ENCODE measurements at regions not wholly inside any gene's neighbourhood (a gene's known extent, or its start where the extent isn't known, plus 50 kb on each side); places are given as distances from the start of the nearest gene placed in this dataset.

DNA sequence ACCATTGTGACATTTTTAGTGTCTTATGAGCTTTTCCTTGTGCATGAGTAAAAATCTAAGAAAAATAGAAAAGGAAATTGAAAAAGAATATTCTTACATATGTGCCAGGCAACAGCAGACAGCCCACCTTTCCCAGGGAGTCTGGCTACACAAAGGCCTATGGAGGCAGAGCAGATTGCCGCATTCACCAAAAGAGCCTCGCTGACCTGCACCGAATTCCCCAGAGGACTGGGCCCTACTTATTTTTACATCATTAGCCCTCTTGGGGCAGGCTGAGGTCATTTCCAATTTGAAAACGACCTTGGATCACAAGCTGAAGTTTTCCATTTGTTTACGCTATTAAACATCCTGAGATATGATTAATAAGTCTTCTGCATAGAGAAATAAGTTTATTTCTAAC, 66.2 kb upstream of the WDR41 start:
- H3K36me3 ChIP-seq (ENCODE audit: insufficient read depth, low read length), result no peaks in the 10 kb centered on the region
- no peak overlapping the region for H3K4me3 ChIP-seq (ENCODE audit: low read length)
- Mint-ChIP-seq H3K4me3 (no peak overlapping the region), H3K4me1 (ENCODE audit: low read depth) (no peaks in the 10 kb centered on the region), H3K27ac (no peak overlapping the region), H3K36me3 (ENCODE audit: low read depth) (no peaks in the 10 kb centered on the region), H3K27me3 (no peaks in the 10 kb centered on the region), H3K9me3 (no peaks in the 10 kb centered on the region)
- no peaks in the 10 kb centered on the region for H3K27me3 ChIP-seq (ENCODE audit: control insufficient read depth in 1 of 2, insufficient read depth in 2 of 2, low read length in 2 of 2)
- TF ChIP-seq, protein P1, sequence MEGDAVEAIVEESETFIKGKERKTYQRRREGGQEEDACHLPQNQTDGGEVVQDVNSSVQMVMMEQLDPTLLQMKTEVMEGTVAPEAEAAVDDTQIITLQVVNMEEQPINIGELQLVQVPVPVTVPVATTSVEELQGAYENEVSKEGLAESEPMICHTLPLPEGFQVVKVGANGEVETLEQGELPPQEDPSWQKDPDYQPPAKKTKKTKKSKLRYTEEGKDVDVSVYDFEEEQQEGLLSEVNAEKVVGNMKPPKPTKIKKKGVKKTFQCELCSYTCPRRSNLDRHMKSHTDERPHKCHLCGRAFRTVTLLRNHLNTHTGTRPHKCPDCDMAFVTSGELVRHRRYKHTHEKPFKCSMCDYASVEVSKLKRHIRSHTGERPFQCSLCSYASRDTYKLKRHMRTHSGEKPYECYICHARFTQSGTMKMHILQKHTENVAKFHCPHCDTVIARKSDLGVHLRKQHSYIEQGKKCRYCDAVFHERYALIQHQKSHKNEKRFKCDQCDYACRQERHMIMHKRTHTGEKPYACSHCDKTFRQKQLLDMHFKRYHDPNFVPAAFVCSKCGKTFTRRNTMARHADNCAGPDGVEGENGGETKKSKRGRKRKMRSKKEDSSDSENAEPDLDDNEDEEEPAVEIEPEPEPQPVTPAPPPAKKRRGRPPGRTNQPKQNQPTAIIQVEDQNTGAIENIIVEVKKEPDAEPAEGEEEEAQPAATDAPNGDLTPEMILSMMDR (IDR thresholded peaks at IDR 0.05), result no peak
- DNase-seq (no peak), ATAC-seq (ENCODE audit: poor library complexity) (no peak)
- no peak overlapping the region for H3K27ac ChIP-seq (ENCODE audit: low read depth in 1 of 2, low read length in 2 of 2)
- H3K4me1 ChIP-seq (ENCODE audit: insufficient read depth, low read length), result no peaks in the 10 kb centered on the region
- intact Hi-C loops (cut with DNase I, micrococcal nuclease), result no loop called here
- ChIA-PET CTCF (no interaction called here), POLR2A (no interaction called here)
- no peaks in the 10 kb centered on the region for H3K9me3 ChIP-seq (ENCODE audit: control insufficient read depth in 1 of 2, insufficient read depth in 1 of 2, low read length in 2 of 2)

DNA sequence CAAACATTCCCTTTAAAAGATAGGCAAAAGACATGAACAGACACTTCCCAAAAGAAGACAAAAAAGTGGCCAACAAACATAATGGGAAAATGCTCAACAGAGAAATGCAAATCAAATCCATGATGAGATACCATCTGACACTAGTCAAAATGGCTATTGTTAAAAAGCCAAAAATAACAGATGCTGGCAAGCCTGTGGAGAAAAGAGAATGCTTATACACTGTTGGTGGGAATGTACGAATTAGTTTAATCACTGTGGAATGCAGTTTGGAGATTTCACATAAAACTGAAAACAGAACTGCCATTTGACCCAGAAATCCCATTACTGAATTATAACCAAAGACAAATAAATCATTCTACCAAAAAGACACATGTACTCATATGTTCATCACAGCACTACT, 58.3 kb upstream of the WDR41 start:
- H3K4me1 ChIP-seq (ENCODE audit: insufficient read depth, low read length), result no peaks in the 10 kb centered on the region
- Mint-ChIP-seq H3K4me1 (ENCODE audit: low read depth) (no peaks in the 10 kb centered on the region), H3K9me3 (peaks cover 6% of the 10 kb centered on the region), H3K27ac (no peak overlapping the region), H3K36me3 (ENCODE audit: low read depth) (no peaks in the 10 kb centered on the region), H3K27me3 (peaks cover 20% of the 10 kb centered on the region), H3K4me3 (no peak overlapping the region)
- CTCF ChIA-PET, result no interaction called here
- no peak for DNase-seq
- H3K27me3 ChIP-seq (ENCODE audit: control insufficient read depth in 1 of 2, insufficient read depth in 2 of 2, low read length in 2 of 2), result peaks cover 0 to 2% of the 10 kb centered on the region in 2 experiments
- no peak overlapping the region for H3K4me3 ChIP-seq (ENCODE audit: low read length)
- POLR2A ChIA-PET, result no interaction called here
- ATAC-seq (ENCODE audit: poor library complexity), result no peak
- no peak overlapping the region for H3K27ac ChIP-seq (ENCODE audit: low read depth in 1 of 2, low read length in 2 of 2)
- no peaks in the 10 kb centered on the region for H3K36me3 ChIP-seq (ENCODE audit: insufficient read depth, low read length)
- peaks cover 0 to 6% of the 10 kb centered on the region in 2 experiments for H3K9me3 ChIP-seq (ENCODE audit: control insufficient read depth in 1 of 2, insufficient read depth in 1 of 2, low read length in 2 of 2)
- TF ChIP-seq, protein P1 (IDR thresholded peaks at IDR 0.05), result no peak
- intact Hi-C loops (cut with DNase I, micrococcal nuclease), result no loop called here

DNA sequence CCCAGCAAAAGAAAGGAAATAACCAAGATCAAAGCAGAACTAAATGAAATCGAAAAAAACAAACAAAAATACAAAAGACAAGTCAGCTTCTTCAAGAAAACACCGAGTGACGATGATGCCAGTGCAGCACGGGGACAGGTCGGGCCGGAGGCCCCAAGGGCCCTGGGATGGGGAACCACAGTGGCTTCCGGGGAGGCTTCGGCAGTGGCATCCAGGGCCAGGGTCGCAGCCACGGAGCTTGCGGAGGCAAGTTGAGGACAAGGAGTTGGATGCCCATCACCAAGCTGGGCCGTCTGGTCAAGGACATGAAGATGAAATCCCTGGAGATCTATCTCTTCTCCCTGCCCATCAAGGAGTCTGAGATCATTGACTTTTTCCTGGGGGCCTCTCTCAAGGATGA, 53.2 kb upstream of the WDR41 start:
- intact Hi-C loops (cut with DNase I, micrococcal nuclease), result no loop called here
- Mint-ChIP-seq H3K36me3 (ENCODE audit: low read depth) (no peaks in the 10 kb centered on the region), H3K27me3 (peaks cover 34% of the 10 kb centered on the region), H3K4me1 (ENCODE audit: low read depth) (no peaks in the 10 kb centered on the region), H3K4me3 (no peak overlapping the region), H3K27ac (no peak overlapping the region), H3K9me3 (peaks cover 6% of the 10 kb centered on the region)
- Histone ChIP-seq H3K27ac (ENCODE audit: low read depth in 1 of 2, low read length in 2 of 2) (no peak overlapping the region), H3K4me1 (ENCODE audit: insufficient read depth, low read length) (no peaks in the 10 kb centered on the region), H3K36me3 (ENCODE audit: insufficient read depth, low read length) (no peaks in the 10 kb centered on the region), H3K4me3 (ENCODE audit: low read length) (no peak overlapping the region), H3K9me3 (ENCODE audit: control insufficient read depth in 1 of 2, insufficient read depth in 1 of 2, low read length in 2 of 2) (peaks cover 0 to 9% of the 10 kb centered on the region in 2 experiments), H3K27me3 (ENCODE audit: control insufficient read depth in 1 of 2, insufficient read depth in 2 of 2, low read length in 2 of 2) (peaks cover 0 to 2% of the 10 kb centered on the region in 2 experiments)
- DNase-seq (peak in 1 of 14 experiments; percentile 3), ATAC-seq (ENCODE audit: poor library complexity) (no peak)
- ChIA-PET CTCF (no interaction called here), POLR2A (no interaction called here)
- TF ChIP-seq, protein P1 (IDR thresholded peaks at IDR 0.05), result no peak
